Fibroblast of the conjunctiva (primary cell): ENCODE measurements at regions not wholly inside any gene's neighbourhood (a gene's known extent, or its start where the extent isn't known, plus 50 kb on each side); places are given as distances from the start of the nearest gene placed in this dataset.

ENCODE experiments used
- DNase-seq: peaks from one replicate; pipeline ENCODE4 v3.0.0-alpha.2; 2010; ENCODE audit warnings: low read depth

GRCh38 chr2:216553482-216554240 is 55.0 kb downstream of the RPL37A start:
- DNase-seq, result no peak

- DNase-seq, result no peak
Observed at GRCh38 chr2:216554286-216554685, 55.6 kb downstream of the RPL37A start.

GRCh38 chr2:216554755-216555154 is 56.1 kb downstream of the RPL37A start:
- DNase-seq, result no peak

GRCh38 chr2:216555274-216555673 is 56.6 kb downstream of the RPL37A start:
- DNase-seq, result no peak

GRCh38 chr2:216556202-216556601 is 57.6 kb downstream of the RPL37A start:
- no peak for DNase-seq

- DNase-seq, result no peak
Observed at GRCh38 chr2:216557413-216557812, 58.8 kb downstream of the RPL37A start.

- DNase-seq, result no peak
Observed at GRCh38 chr2:216557820-216558219, 59.2 kb downstream of the RPL37A start.

GRCh38 chr2:216559625-216560156 is 61.0 kb downstream of the RPL37A start:
- DNase-seq, result no peak

- peak; percentile 51 for DNase-seq
Observed at GRCh38 chr2:216560838-216561270, 62.2 kb downstream of the RPL37A start.

GRCh38 chr2:216562696-216563435 is 64.2 kb downstream of the RPL37A start:
- DNase-seq, result no peak

- no peak for DNase-seq
Observed at GRCh38 chr2:216563646-216564045, 65.0 kb downstream of the RPL37A start.

GRCh38 chr2:216564611-216565010 is 66.0 kb downstream of the RPL37A start:
- DNase-seq, result no peak

GRCh38 chr2:216565956-216566355 is 67.3 kb upstream of the IGFBP2 start:
- no peak for DNase-seq

GRCh38 chr2:216568576-216568975 is 64.6 kb upstream of the IGFBP2 start:
- no peak for DNase-seq

- DNase-seq, result no peak
Observed at GRCh38 chr2:216569765-216570164, 63.5 kb upstream of the IGFBP2 start.

GRCh38 chr2:216570357-216570756 is 62.9 kb upstream of the IGFBP2 start:
- DNase-seq, result no peak

GRCh38 chr2:216571178-216571908 is 61.9 kb upstream of the IGFBP2 start:
- no peak for DNase-seq

- DNase-seq, result no peak
Observed at GRCh38 chr2:216571909-216572513, 61.2 kb upstream of the IGFBP2 start.

- DNase-seq, result peak; percentile 70
Observed at GRCh38 chr2:216572582-216573578, 60.3 kb upstream of the IGFBP2 start.

GRCh38 chr2:216574046-216574445 is 59.2 kb upstream of the IGFBP2 start:
- DNase-seq, result peak; percentile 52

GRCh38 chr2:216574586-216574985 is 58.6 kb upstream of the IGFBP2 start:
- DNase-seq, result no peak
